Skeletal muscle tissue (tissue), 3 donors: ENCODE measurements at regions not wholly inside any gene's neighbourhood (a gene's known extent, or its start where the extent isn't known, plus 50 kb on each side); places are given as distances from the start of the nearest gene placed in this dataset.

Source experiments
- H3K27ac ChIP-seq: one replicate; pipeline ENCODE4 v1.7.0; 2013; ENCODE audit warnings: mild to moderate bottlenecking, low read depth, low read length, inconsistent platforms
- H3K27me3 ChIP-seq, 3 donors: one replicate each; pipeline ENCODE4 v1.7.0; 2013; ENCODE audit warnings: low read length in 3 of 3; ENCODE audit not compliant: control insufficient read depth in 3 of 3, insufficient read depth in 3 of 3
- H3K36me3 ChIP-seq, 3 donors: one replicate each; pipeline ENCODE4 v1.7.0; 2013; ENCODE audit warnings: low read length in 3 of 3; ENCODE audit not compliant: control insufficient read depth in 3 of 3, insufficient read depth in 3 of 3
- H3K4me1 ChIP-seq, 3 donors: one replicate each; pipeline ENCODE4 v1.7.0; 2013; ENCODE audit warnings: low read length in 3 of 3, mild to moderate bottlenecking in 3 of 3; ENCODE audit not compliant: control insufficient read depth in 3 of 3, insufficient read depth in 3 of 3
- H3K4me3 ChIP-seq, 3 donors: one replicate each; pipeline ENCODE4 v1.7.0; 2013; ENCODE audit warnings: low read length in 3 of 3
- H3K9ac ChIP-seq, 3 donors: one replicate each; pipeline ENCODE4 v1.7.0; 2013; ENCODE audit warnings: low read length in 3 of 3, mild to moderate bottlenecking in 3 of 3, moderate library complexity in 2 of 3, low read depth in 1 of 3
- H3K9me3 ChIP-seq, 3 donors: one replicate each; pipeline ENCODE4 v1.7.0; 2013; ENCODE audit warnings: low read length in 3 of 3; ENCODE audit not compliant: control insufficient read depth in 3 of 3
- donor health status: Osteomylitis.

GRCh38 chr5:173802670-173803165 lies 85.4 kb upstream of the CPEB4 start:
- no peak overlapping the region for H3K4me3 ChIP-seq
- no peak overlapping the region for H3K27ac ChIP-seq
- no peaks in the 10 kb centered on the region for H3K36me3 ChIP-seq
- H3K9me3 ChIP-seq: peaks cover 0 to 2% (median 0%) of the 10 kb centered on the region in 3 donors
- peaks cover 0 to 4% (median 0%) of the 10 kb centered on the region in 3 donors for H3K4me1 ChIP-seq
- H3K27me3 ChIP-seq: no peaks in the 10 kb centered on the region
- H3K9ac ChIP-seq: no peak overlapping the region

GRCh38 chr5:173804579-173804978 lies 83.6 kb upstream of the CPEB4 start:
- H3K27ac ChIP-seq: no peak overlapping the region
- no peaks in the 10 kb centered on the region for H3K36me3 ChIP-seq
- H3K9me3 ChIP-seq: peaks cover 0 to 2% (median 0%) of the 10 kb centered on the region in 3 donors
- H3K27me3 ChIP-seq: no peaks in the 10 kb centered on the region
- peaks cover 0 to 4% (median 0%) of the 10 kb centered on the region in 3 donors for H3K4me1 ChIP-seq
- no peak overlapping the region for H3K9ac ChIP-seq
- H3K4me3 ChIP-seq: no peak overlapping the region

DNA sequence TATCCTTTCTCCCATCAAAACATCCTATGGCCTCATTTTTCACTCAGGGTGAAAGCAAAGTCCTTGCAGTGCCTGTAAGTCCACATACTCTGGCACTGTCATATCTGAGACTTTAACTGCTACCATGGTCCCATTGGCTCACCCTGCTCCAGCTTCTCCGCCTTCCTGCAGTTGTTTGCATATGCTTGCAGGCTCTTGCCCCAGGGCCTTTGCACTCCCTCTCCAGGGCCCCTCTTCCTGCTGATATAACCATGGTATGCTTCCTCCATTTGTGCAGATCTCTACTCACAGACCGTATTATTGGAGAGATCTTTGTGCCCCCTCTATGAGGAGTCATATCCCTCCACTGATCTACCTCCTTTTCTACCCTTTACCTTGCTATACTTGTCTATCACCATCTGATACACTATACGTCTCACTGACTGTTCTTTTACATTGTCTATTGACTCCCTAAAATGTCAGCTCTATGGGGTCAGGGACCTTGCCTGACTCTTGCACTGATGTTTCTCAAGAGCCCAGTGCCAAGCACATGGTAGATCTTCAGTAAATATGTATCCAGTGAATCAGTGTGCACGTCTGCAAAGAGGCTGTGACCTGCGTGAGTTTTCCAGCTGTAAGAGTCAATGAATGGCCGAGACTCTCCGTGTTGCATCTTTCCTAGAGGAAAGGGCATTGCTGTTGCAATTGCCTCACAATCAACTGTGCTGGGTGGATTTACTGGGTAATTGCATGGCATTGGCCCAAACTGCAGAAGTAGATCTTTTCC lies 81.7 kb upstream of the CPEB4 start:
- H3K9ac ChIP-seq: no peak overlapping the region
- H3K4me1 ChIP-seq: peaks cover 0 to 4% (median 0%) of the 10 kb centered on the region in 3 donors
- no peaks in the 10 kb centered on the region for H3K36me3 ChIP-seq
- H3K9me3 ChIP-seq: peaks cover 0 to 2% (median 0%) of the 10 kb centered on the region in 3 donors
- no peaks in the 10 kb centered on the region for H3K27me3 ChIP-seq
- H3K27ac ChIP-seq: no peak overlapping the region
- no peak overlapping the region for H3K4me3 ChIP-seq

DNA sequence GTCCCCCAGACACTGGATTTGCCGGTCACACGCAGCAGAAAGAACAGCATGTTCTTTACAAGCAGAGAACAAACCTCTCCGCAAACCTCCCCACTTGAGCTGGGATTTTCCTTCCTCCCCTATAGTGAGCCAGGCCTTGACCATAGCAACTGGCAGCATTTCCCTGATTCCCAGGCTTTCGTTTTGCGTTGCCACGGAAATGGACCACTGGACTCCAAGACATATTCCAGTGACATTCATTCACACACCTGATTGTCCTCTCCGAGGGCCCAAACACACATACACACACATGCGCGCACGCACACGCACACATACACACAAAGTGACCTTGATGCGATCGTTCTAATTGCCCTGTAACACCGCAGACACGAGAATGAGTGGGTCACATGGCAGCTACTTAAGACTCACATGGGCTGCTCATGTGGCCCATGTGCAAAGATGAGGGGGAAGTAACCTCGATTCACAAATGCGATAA lies 80.9 kb upstream of the CPEB4 start:
- no peaks in the 10 kb centered on the region for H3K36me3 ChIP-seq
- H3K27ac ChIP-seq: no peak overlapping the region
- H3K4me1 ChIP-seq: peaks cover 0 to 4% (median 0%) of the 10 kb centered on the region in 3 donors
- H3K27me3 ChIP-seq: no peaks in the 10 kb centered on the region
- H3K4me3 ChIP-seq: no peak overlapping the region
- H3K9ac ChIP-seq: no peak overlapping the region
- peaks cover 0 to 2% (median 0%) of the 10 kb centered on the region in 3 donors for H3K9me3 ChIP-seq

- Histone ChIP-seq H3K27ac (no peak overlapping the region), H3K4me1 (no peaks in the 10 kb centered on the region), H3K4me3 (no peak overlapping the region), H3K9ac (no peak overlapping the region), H3K27me3 (no peaks in the 10 kb centered on the region), H3K36me3 (no peaks in the 10 kb centered on the region), H3K9me3 (peaks cover 0 to 2% (median 0%) of the 10 kb centered on the region in 3 donors)
Measured at GRCh38 chr5:173808079-173808808, 79.9 kb upstream of the CPEB4 start.

DNA sequence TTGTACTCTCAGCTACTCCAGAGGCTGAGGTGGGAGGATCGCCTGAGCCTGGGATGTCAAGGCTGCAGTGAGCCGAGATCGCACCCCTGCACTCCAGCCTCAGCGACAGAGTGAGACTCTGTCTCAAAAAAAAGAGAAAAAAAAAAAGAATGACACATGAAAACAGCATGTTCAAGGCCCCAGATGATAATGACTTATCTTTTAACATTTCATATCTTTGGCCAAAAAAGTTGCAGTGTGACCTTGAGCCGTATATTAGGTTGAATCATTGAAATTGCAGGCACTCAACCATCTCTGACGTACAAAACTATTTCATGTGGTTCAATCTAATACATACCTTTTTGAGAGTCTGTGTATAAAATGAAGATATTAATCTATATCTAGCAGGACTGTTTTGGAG lies 79.1 kb upstream of the CPEB4 start:
- Histone ChIP-seq H3K9ac (no peak overlapping the region), H3K36me3 (no peaks in the 10 kb centered on the region)

GRCh38 chr5:173812811-173813550 lies 75.2 kb upstream of the CPEB4 start:
- Histone ChIP-seq H3K27me3 (no peaks in the 10 kb centered on the region), H3K4me1 (no peaks in the 10 kb centered on the region), H3K9ac (no peak overlapping the region), H3K4me3 (no peak overlapping the region), H3K27ac (no peak overlapping the region), H3K9me3 (no peaks in the 10 kb centered on the region), H3K36me3 (no peaks in the 10 kb centered on the region)

More for the DNA sequence above, 79.1 kb upstream of the CPEB4 start:
- no peak overlapping the region for H3K27ac ChIP-seq
- H3K4me3 ChIP-seq: no peak overlapping the region
- H3K27me3 ChIP-seq: no peaks in the 10 kb centered on the region
- peaks cover 0 to 2% (median 0%) of the 10 kb centered on the region in 3 donors for H3K9me3 ChIP-seq
- no peaks in the 10 kb centered on the region for H3K4me1 ChIP-seq

- H3K4me3 ChIP-seq: no peak overlapping the region
- H3K36me3 ChIP-seq: no peaks in the 10 kb centered on the region
- H3K27ac ChIP-seq: no peak overlapping the region
- no peaks in the 10 kb centered on the region for H3K4me1 ChIP-seq
- H3K9me3 ChIP-seq: no peaks in the 10 kb centered on the region
- H3K27me3 ChIP-seq: no peaks in the 10 kb centered on the region
- H3K9ac ChIP-seq: no peak overlapping the region
Measured at GRCh38 chr5:173814053-173814452, 74.1 kb upstream of the CPEB4 start.

DNA sequence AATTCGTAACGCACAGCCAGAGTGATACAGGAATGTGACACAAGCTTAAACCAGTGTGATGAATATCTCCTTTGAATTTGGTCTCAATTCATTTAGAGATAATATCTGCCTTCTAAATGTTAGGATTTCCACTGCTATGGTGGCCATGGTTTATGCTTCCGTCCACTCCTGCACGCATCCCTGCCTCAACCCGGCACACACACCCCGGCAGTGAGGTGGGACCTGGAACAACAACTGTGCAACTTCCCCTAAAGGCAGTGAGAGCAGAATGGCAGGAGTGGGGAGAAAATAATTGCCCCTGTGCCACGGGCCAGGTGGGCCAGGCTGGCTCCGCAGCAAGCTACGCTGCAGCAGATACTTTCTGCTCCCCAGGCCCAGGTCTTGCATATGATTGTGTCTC lies 72.6 kb upstream of the CPEB4 start:
- no peaks in the 10 kb centered on the region for H3K4me1 ChIP-seq
- H3K27me3 ChIP-seq: no peaks in the 10 kb centered on the region

More for the DNA sequence above, 72.6 kb upstream of the CPEB4 start:
- no peak overlapping the region for H3K27ac ChIP-seq
- H3K36me3 ChIP-seq: no peaks in the 10 kb centered on the region
- H3K4me3 ChIP-seq: no peak overlapping the region
- no peak overlapping the region for H3K9ac ChIP-seq
- no peaks in the 10 kb centered on the region for H3K9me3 ChIP-seq
